GM12878 (cell line): ENCODE measurements at regions not wholly inside any gene's neighbourhood (a gene's known extent, or its start where the extent isn't known, plus 50 kb on each side); places are given as distances from the start of the nearest gene placed in this dataset.

Source experiments
- ATAC-seq: fragments of 200-7000 bp; cut with Tn5 transposase; 3 replicates; pipeline ENCODE4 v1.9.1; 2020; ENCODE audit warnings: mild to moderate bottlenecking, moderate library complexity
- BruUV-seq: library from RNA; stranded (reverse); fragments of 400-500 nt; replicated peaks from 2 replicates; lab custom pipeline; 2021; lab: Mats Ljungman, UMichigan
- CTCF ChIA-PET: fragments of 300-600 bp; sonication (Branson Sonifier 250); formaldehyde crosslinking; extraction: SDS; loops from one replicate; lab custom pipeline; 2021; ENCODE audit warnings: inconsistent platforms; lab: Yijun Ruan, JAX
- POLR2A ChIA-PET: fragments of 350-600 bp; formaldehyde crosslinking; extraction: SDS; loops from one replicate; lab custom pipeline; 2021; ENCODE audit warnings: inconsistent platforms; lab: Charles Lee
- RAD21 ChIA-PET: fragments of 300-600 bp; sonication (Branson Sonifier 250); formaldehyde crosslinking; loops from one replicate; lab custom pipeline; 2023; ENCODE audit warnings: antibody characterized with exemption; ENCODE audit not compliant: unreplicated experiment; lab: Charles Lee
- SMC1A ChIA-PET: fragments of 300-600 bp; sonication (Branson Sonifier 250); formaldehyde crosslinking; loops from one replicate; lab custom pipeline; 2023; ENCODE audit not compliant: unreplicated experiment, uncharacterized antibody; lab: Charles Lee
- DNase-seq: peaks from one replicate; pipeline ENCODE4 v3.0.0-alpha.2; 2011; ENCODE audit warnings: low read depth, low spot score
- FAIRE-seq: peaks from 3 replicates; lab custom pipeline; 2011; peaks lifted over from hg19 to GRCh38; lab: Jason Lieb, UNC
- H2AFZ ChIP-seq: 2 replicates; pipeline ENCODE4 v1.6.0; 2011; ENCODE audit warnings: low read depth, low read length, control low read depth; ENCODE audit not compliant: control insufficient read depth
- H3K27ac ChIP-seq: 2 replicates; pipeline ENCODE4 v1.5.1; 2011; ENCODE audit warnings: control low read depth; ENCODE audit not compliant: control insufficient read depth, insufficient read depth
- H3K27me3 ChIP-seq, 2 experiments: replicated peaks in 1 of 2; 2 replicates each; pipeline versions ENCODE4 v1.6.0 to v1.6.1; 2011; ENCODE audit warnings: low read length in 1 of 2; ENCODE audit not compliant: control insufficient read depth in 2 of 2, insufficient read depth in 2 of 2
- H3K36me3 ChIP-seq, 2 experiments: 2 replicates each; pipeline ENCODE4 v1.5.1; 2011; ENCODE audit warnings: low read length in 1 of 2; ENCODE audit not compliant: control insufficient read depth in 2 of 2, insufficient read depth in 2 of 2
- H3K4me1 ChIP-seq: 2 replicates; pipeline ENCODE4 v1.6.1; 2011; ENCODE audit warnings: mild to moderate bottlenecking, low read length, moderate library complexity, mixed read lengths; ENCODE audit not compliant: control insufficient read depth, insufficient read depth
- H3K4me2 ChIP-seq: 2 replicates; pipeline ENCODE4 v1.6.0; 2011; ENCODE audit warnings: control low read depth; ENCODE audit not compliant: control insufficient read depth, insufficient read depth
- H3K4me3 ChIP-seq: fragments of 200-600 bp; sonication (generic); 2 replicates; pipeline ENCODE4 v1.5.1; 2016
- H3K79me2 ChIP-seq: 2 replicates; pipeline ENCODE4 v1.6.0; 2011; ENCODE audit warnings: low read length; ENCODE audit not compliant: control insufficient read depth, insufficient read depth
- H3K9ac ChIP-seq: 2 replicates; pipeline ENCODE4 v1.8.0; 2011; ENCODE audit warnings: low read length, control low read depth, mixed read lengths; ENCODE audit not compliant: control insufficient read depth, insufficient read depth
- H3K9me3 ChIP-seq: replicated peaks from 3 replicates; pipeline ENCODE4 v1.5.1; 2011; ENCODE audit warnings: mild to moderate bottlenecking, low read length; ENCODE audit not compliant: control insufficient read depth, insufficient read depth
- H4K20me1 ChIP-seq: 2 replicates; pipeline ENCODE4 v1.6.0; 2011; ENCODE audit not compliant: control insufficient read depth, insufficient read depth
- DPF2 ChIP-seq: fragments of 450-650 bp; IDR thresholded peaks from 2 replicates; pipeline ENCODE4 v1.6.1; 2017; ENCODE audit warnings: mild to moderate bottlenecking
- IKZF1 ChIP-seq: fragments of 450-650 bp; conservative IDR thresholded peaks from 2 replicates; pipeline ENCODE4 v1.6.1; 2017; ENCODE audit warnings: antibody characterized with exemption, mild to moderate bottlenecking
- KLF5 ChIP-seq: fragments of 450-650 bp; IDR thresholded peaks from 2 replicates; pipeline ENCODE4 v1.6.1; 2014; ENCODE audit warnings: mild to moderate bottlenecking; ENCODE audit not compliant: partially characterized antibody
- MTA2 ChIP-seq: fragments of 450-650 bp; IDR thresholded peaks from 2 replicates; pipeline ENCODE4 v1.6.1; 2016; ENCODE audit warnings: low read depth, mild to moderate bottlenecking, moderate library complexity
- NFIC ChIP-seq: IDR thresholded peaks from 2 replicates; pipeline ENCODE4 v1.6.1; 2012; ENCODE audit warnings: low read depth, mild to moderate bottlenecking, inconsistent platforms, low read length, moderate library complexity
- NFYB ChIP-seq: IDR thresholded peaks from 2 replicates; pipeline ENCODE4 v1.6.1; 2011; ENCODE audit warnings: low read depth, mild to moderate bottlenecking, low read length, improper control_type of control experiment, moderate library complexity; ENCODE audit not compliant: insufficient read depth
- NR2C1 ChIP-seq: fragments of 450-650 bp; IDR thresholded peaks from 2 replicates; pipeline ENCODE4 v1.6.1; 2017; ENCODE audit warnings: antibody characterized with exemption, mild to moderate bottlenecking, moderate library complexity
- RCOR1 ChIP-seq: conservative IDR thresholded peaks from 2 replicates; pipeline ENCODE4 v1.6.1; 2012; ENCODE audit warnings: low read depth, low read length, improper control_type of control experiment
- SMAD1 ChIP-seq: fragments of 450-650 bp; IDR thresholded peaks from 2 replicates; pipeline ENCODE4 v1.6.1; 2018; ENCODE audit warnings: mild to moderate bottlenecking, low read depth; ENCODE audit not compliant: partially characterized antibody
- SREBF1 ChIP-seq: IDR thresholded peaks from 2 replicates; pipeline ENCODE4 v1.6.1; 2012; ENCODE audit warnings: mild to moderate bottlenecking, low read length
- STAT1 ChIP-seq: fragments of 450-650 bp; conservative IDR thresholded peaks from 2 replicates; pipeline ENCODE4 v1.6.1; 2014; ENCODE audit warnings: antibody characterized with exemption, mild to moderate bottlenecking
- SUZ12 ChIP-seq: fragments of 200-600 bp; sonication (generic); IDR thresholded peaks from one replicate; pipeline ENCODE4 v1.6.1; 2018; ENCODE audit warnings: antibody characterized with exemption, mild to moderate bottlenecking; ENCODE audit not compliant: unreplicated experiment
- YY1 ChIP-seq: IDR thresholded peaks from 2 replicates; pipeline ENCODE4 v1.6.1; 2011; ENCODE audit warnings: low read depth, mild to moderate bottlenecking, low read length
- ZBTB33 ChIP-seq: fragments of 450-650 bp; IDR thresholded peaks from 2 replicates; pipeline ENCODE4 v1.6.1; 2017; ENCODE audit warnings: mild to moderate bottlenecking
- ZNF274 ChIP-seq: IDR thresholded peaks from one replicate; pipeline ENCODE4 v1.8.0; 2011; ENCODE audit not compliant: insufficient read length, insufficient read depth
- WGBS: methylation state at CpG from one replicate; pipeline ENCODE4 v1.1.6; 2016; ENCODE audit warnings: low lambda C conversion rate; ENCODE audit not compliant: insufficient replicate concordance, insufficient coverage; ENCODE audit errors: missing lambda C conversion rate; 5-methylcytosine and 5-hydroxymethylcytosine counted together
- in situ Hi-C: fragments of 300-500 bp; cut with MboI; formaldehyde crosslinking; loops from 9 replicates; pipeline ENCODE4 v1.14.3; 2018; ENCODE audit warnings: mixed read lengths
- intact Hi-C: fragments of 100-400 bp; cut with micrococcal nuclease; formaldehyde crosslinking; loops from one replicate; pipeline ENCODE4 v1.14.2; 2022; ENCODE audit not compliant: unreplicated experiment
- TF ChIP-seq, protein P1 (sequence below): IDR thresholded peaks from 2 replicates; pipeline ENCODE4 v1.6.1; 2012; ENCODE audit warnings: improper control_type of control experiment, low read depth, low read length; ENCODE audit not compliant: insufficient replicate concordance

- Histone ChIP-seq H3K79me2 (no peaks in the 10 kb centered on the region), H3K27ac (no peak overlapping the region), H4K20me1 (no peaks in the 10 kb centered on the region), H3K9me3 (no peaks in the 10 kb centered on the region), H3K4me1 (no peaks in the 10 kb centered on the region), H3K36me3 (no peaks in the 10 kb centered on the region), H2AFZ (no peak overlapping the region), H3K4me2 (no peak overlapping the region), H3K4me3 (no peak overlapping the region), H3K9ac (no peak overlapping the region), H3K27me3 (no peaks in the 10 kb centered on the region)
- WGBS: 0% methylated on average over 1 of the region's 1 CpG
- in situ Hi-C loops: no loop called here
- SMC1A ChIA-PET: interaction anchor here (1.5 kb wide), 1 partner anchor 34 kb away, joined by 4 read pairs; no protein-coding TSS in a partner anchor
- DNase-seq (no peak), FAIRE-seq (no peak), ATAC-seq (no peak)
- TF ChIP-seq, protein P1, sequence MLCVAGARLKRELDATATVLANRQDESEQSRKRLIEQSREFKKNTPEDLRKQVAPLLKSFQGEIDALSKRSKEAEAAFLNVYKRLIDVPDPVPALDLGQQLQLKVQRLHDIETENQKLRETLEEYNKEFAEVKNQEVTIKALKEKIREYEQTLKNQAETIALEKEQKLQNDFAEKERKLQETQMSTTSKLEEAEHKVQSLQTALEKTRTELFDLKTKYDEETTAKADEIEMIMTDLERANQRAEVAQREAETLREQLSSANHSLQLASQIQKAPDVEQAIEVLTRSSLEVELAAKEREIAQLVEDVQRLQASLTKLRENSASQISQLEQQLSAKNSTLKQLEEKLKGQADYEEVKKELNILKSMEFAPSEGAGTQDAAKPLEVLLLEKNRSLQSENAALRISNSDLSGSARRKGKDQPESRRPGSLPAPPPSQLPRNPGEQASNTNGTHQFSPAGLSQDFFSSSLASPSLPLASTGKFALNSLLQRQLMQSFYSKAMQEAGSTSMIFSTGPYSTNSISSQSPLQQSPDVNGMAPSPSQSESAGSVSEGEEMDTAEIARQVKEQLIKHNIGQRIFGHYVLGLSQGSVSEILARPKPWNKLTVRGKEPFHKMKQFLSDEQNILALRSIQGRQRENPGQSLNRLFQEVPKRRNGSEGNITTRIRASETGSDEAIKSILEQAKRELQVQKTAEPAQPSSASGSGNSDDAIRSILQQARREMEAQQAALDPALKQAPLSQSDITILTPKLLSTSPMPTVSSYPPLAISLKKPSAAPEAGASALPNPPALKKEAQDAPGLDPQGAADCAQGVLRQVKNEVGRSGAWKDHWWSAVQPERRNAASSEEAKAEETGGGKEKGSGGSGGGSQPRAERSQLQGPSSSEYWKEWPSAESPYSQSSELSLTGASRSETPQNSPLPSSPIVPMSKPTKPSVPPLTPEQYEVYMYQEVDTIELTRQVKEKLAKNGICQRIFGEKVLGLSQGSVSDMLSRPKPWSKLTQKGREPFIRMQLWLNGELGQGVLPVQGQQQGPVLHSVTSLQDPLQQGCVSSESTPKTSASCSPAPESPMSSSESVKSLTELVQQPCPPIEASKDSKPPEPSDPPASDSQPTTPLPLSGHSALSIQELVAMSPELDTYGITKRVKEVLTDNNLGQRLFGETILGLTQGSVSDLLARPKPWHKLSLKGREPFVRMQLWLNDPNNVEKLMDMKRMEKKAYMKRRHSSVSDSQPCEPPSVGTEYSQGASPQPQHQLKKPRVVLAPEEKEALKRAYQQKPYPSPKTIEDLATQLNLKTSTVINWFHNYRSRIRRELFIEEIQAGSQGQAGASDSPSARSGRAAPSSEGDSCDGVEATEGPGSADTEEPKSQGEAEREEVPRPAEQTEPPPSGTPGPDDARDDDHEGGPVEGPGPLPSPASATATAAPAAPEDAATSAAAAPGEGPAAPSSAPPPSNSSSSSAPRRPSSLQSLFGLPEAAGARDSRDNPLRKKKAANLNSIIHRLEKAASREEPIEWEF: no peak
- TF ChIP-seq ZNF274 (no peak), SUZ12 (no peak), MTA2 (no peak), NFIC (no peak), RCOR1 (no peak), IKZF1 (no peak), STAT1 (no peak), ZBTB33 (no peak), NR2C1 (no peak), SREBF1 (no peak), KLF5 (no peak), YY1 (no peak), NFYB (no peak), SMAD1 (no peak), DPF2 (no peak)
- intact Hi-C loops: no loop called here
- POLR2A ChIA-PET: no interaction called here
- BruUV-seq: no TSS peak
- RAD21 ChIA-PET: no interaction called here
- CTCF ChIA-PET: interaction anchor here (1.3 to 1.9 kb wide), 3 partner anchors 12 to 68 kb away, joined by 3 to 4 read pairs (median 4); no protein-coding TSS in a partner anchor
Measured at GRCh38 chr20:7217606-7218005, 450.1 kb downstream of the BMP2 start.
